NCI-H1048 (cell line): ENCODE measurements at regions not wholly inside any gene's neighbourhood (a gene's known extent, or its start where the extent isn't known, plus 50 kb on each side); places are given as distances from the start of the nearest gene placed in this dataset.
"Not testable (repeated sequence)": the region's sequence is repeated elsewhere in the genome, so short reads cannot be mapped to it uniquely, and the experiment has no call there.

Source experiments
- DNase-seq: peaks from one replicate; lab custom pipeline; 2025; lab: John Stamatoyannopoulos, UW

DNA sequence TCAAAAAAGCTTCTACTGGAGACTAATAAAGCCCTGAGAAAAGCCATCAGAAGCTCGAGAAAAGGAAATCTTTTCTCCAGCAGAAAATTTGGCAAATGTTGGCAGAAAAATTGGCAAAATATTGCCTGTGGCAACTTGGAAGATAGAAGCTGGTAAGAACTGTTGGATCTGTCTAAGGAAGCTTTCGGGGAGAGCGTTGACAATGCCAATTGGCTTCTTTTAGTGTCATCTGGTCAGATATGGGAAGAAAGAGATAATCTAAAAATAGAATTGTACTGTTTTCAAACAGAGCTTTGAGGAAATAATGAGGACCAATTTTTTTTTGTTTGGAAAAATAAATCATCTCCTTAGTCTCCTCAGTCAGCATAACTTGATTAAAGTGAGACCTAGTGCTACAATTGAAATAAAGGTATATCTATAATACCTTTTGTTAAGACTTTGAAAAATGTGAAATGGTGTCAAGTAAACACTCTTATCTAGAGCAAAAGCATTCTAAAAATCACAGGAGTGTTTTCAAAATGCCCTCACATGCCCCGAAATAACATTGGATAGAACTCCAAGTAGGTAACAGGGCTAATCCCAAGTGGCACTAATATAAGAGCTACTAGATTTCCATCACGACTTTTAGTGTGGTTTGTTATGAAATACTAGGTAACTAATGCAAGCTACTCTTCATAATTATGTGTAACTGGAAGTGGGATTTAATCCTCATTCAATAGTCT is 882.2 kb upstream of the B3GALT2 start:
- no peak for DNase-seq

DNA sequence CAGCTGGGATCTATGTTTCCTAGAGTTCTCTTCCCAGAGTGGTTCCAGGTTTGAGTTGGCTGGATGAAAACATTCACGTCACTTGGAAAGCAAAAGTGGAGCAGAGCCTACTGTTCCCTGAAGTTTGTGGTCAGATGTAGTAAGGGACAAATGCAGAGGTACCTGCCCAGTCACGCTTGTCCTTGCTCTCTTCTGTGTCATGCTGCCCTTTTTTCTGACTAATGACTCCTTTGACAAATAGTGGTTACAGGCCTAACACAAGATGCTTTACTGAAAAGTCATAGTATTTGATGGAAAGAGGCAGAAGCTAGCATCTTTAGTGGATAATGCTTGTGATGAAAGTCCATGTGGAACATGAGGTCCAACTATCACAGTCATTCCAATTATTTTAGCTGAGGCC is 881.4 kb upstream of the B3GALT2 start:
- DNase-seq = no peak

GRCh38 chr1:194062962-194063361 is 876.5 kb upstream of the B3GALT2 start:
- DNase-seq = no peak

DNA sequence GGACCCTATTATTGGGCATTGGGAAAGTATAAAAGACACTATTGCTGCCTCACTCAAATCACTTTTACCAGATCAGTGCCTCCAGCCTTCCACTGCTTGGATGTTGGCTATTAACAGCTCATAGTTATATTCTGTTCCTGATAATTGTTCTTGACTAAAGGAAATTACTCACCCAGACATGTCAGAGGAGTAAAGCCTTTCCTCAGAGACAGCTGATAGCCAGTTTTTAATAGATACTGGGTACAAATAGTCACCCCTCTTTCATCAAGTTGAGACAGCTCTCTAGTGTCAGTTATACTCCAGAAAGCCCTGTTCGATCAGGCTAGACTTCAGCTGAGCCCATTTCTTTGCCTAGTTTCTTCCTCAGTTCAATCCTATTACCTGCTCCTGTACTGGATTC is 876.1 kb upstream of the B3GALT2 start:
- no peak for DNase-seq

DNA sequence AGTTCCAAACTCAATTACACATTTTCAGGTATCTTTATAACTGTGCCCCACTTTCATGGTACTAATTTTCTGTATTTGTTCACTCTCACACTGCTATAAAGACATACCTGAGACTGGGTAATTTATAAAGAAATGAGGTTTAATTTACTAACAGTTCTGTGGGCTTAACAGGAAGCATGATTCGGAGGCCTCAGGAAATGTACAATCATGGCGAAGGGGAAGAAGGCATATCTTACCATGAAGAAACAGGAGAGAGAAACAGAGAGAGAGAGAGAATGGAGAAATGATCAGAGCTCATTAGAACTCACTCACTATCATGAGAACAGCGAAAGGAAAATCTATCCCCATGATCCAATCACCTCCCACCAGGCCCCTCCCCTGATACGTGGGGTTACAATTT is 874.1 kb upstream of the B3GALT2 start:
- DNase-seq = no peak

DNA sequence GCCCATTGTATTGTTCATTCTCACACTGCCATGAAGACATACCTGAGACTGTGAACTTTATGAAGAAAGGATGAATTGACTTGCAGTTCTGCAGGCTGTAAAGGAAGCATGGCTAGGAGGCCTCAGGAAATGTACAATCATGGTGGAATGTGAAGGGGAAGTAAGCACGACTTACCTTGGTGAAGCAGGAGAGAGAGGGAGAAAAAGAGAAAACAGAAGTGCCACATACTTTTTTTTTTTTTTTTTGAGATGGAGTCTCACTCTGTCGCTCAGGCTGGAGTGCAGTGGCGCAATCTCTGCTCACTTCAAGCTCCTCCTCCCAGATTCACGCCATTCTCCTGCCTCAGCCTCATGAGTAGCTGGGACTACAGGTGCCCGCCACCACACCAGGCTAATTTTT is 871.9 kb upstream of the B3GALT2 start:
- not testable (repeated sequence) for DNase-seq

DNA sequence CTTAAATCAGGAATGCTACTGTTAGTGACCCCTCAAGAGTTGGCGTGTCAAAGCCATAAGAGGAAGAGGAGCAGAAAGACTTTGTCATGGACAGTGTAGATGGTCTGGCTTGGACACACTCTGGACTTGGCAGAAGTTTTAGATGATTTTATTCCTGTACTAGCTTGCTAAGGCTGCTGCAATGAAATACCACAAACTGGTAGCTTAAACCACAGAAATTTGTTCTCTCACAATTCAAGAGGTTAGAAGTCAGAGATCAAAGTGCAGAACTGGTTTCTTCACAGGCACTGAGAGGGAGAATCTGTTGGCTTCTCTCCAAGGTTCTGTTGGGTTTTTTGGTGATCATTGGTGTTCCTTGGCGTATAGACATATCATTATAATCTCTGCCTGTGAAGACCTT is 869.8 kb upstream of the B3GALT2 start:
- no peak for DNase-seq

- DNase-seq = no peak
Observed at GRCh38 chr1:194055536-194055935, 869.1 kb upstream of the B3GALT2 start.

GRCh38 chr1:194052514-194053338 is 866.3 kb upstream of the B3GALT2 start:
- no peak for DNase-seq

DNA sequence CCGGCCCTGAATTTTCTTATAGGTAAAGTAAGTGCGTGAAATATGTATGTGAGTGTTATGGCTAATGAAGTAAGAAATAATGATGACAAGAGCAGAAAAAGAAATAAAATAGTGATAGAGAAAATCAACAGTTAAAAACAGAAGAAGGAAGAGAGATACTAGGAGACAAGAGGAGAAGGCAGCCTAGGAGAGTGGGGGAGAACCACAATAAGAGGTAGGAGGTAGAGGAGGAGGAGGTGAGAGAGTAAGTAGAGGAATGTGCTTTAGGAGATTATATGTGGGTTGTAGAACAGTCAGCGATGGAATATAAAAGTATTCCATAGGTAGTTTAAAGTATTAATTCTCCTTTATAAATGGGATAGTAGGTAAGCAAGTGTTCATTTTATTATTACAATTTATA is 861.5 kb upstream of the B3GALT2 start:
- DNase-seq = no peak

GRCh38 chr1:194047206-194047605 is 860.8 kb upstream of the B3GALT2 start:
- DNase-seq = no peak

GRCh38 chr1:194045416-194045815 is 859.0 kb upstream of the B3GALT2 start:
- no peak for DNase-seq

- no peak for DNase-seq
Observed at GRCh38 chr1:194044892-194045291, 858.5 kb upstream of the B3GALT2 start.

GRCh38 chr1:194043984-194044755 is 857.8 kb upstream of the B3GALT2 start:
- DNase-seq = no peak

GRCh38 chr1:194042736-194043135 is 856.3 kb upstream of the B3GALT2 start:
- peak; percentile 21 for DNase-seq

DNA sequence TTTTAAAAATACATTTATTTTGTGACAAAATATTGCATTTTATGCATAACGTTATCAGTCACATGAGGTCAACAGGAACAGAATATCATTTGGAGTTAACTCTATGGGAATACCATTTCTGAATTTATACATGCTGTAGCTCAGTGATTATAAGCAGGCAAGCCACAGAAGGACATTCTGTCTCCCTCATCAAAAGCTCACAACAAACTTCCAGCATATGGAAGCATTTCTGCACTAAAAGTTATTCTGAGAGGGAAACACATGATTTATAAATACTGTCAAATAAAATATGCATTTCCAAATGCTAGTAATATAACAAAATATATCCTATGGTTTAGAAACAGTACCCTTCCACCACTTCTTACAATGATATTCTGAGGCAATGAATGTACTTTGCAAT is 854.1 kb upstream of the B3GALT2 start:
- DNase-seq = no peak

DNA sequence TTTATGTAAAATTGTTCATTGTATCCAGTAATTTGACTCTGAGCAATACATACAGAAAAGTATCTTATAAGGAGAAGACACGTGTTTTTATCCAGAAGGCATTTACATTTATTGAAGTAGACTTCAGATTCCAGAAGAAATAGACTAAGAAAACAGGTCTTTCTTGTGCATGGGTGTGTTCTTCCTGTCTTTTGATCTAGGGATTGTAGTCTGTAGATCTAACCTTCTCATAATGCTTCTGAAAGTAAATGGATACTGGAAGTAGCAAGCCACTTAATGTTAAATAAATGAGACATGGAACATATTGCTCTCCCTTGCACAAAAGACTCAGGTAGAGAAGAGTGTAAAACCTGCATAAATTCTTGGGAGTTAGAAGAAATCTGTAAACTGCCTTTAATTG is 853.2 kb upstream of the B3GALT2 start:
- DNase-seq = no peak

DNA sequence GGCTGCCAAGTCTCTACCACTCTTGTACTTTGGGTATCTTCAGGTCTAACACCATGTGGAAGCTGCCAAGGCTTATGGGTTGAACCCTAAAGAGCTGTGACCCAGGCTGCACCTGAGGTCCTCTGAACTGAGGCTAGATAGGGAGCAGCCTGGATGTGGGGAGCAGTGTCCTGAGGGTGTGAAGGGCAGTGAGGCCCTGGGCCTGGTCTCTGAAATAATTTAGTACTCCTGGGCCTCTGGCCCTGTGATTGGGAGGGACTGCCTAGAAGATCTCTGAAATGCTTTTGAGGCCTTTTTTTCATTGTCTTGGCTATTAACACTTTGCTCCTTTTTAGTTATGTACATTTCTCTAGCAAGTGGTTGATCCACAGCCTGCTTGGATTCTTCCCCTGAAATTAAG is 847.2 kb upstream of the B3GALT2 start:
- DNase-seq = no peak

GRCh38 chr1:194028002-194028401 is 841.6 kb upstream of the B3GALT2 start:
- DNase-seq = no peak

DNA sequence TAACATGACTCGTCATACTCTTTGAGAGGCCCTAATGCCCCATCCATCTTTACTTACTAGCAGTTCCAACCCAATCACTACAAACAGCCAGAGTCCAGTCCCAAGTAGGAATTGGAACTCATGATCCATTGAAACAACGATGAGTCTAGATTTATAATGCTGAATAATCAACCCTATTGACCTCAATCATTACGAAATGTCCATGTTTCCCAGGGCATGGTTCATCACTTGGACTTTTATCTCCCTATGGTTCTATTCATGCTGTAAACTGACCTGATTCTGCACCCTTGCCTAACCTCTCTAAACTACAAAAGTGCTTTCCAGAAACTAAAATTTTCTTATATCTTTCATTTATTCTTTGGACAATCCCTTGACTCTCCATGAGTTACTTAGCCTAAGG is 840.0 kb upstream of the B3GALT2 start:
- DNase-seq = no peak

DNA sequence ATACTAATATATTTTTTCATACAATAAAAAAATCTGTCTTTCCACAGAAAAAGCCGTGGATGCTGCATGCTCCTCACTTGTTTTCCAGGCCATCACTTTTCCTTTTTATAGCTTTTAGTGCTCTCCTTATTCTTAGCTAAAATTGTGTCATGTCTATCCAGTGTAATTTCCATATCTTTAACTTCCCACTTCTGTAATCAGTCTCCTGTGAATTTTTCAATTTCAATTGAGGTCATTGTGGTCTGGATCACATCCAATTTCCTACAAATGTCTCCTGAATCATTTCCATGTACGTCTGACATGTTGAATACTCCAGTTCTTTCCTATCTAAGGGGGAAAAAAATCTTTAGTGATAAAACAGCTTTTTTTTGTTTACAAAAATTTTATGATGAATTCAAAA is 838.2 kb upstream of the B3GALT2 start:
- peak; percentile 91 for DNase-seq

GRCh38 chr1:194014014-194014413 is 827.6 kb upstream of the B3GALT2 start:
- DNase-seq = no peak

GRCh38 chr1:194013561-194013960 is 827.1 kb upstream of the B3GALT2 start:
- DNase-seq = no peak
